Esophagus squamous epithelium (tissue), 4 donors: ENCODE measurements at regions not wholly inside any gene's neighbourhood (a gene's known extent, or its start where the extent isn't known, plus 50 kb on each side); places are given as distances from the start of the nearest gene placed in this dataset.
"Not testable (repeated sequence)": the region's sequence is repeated elsewhere in the genome, so short reads cannot be mapped to it uniquely, and the experiment has no call there.

Experiments used
- CTCF ChIP-seq, 6 experiments: fragments of 450-650 bp in 4 of 6; fragments of 200-600 bp in 2 of 6; sonication (generic) in 2 of 6; IDR thresholded peaks; one replicate each; pipeline ENCODE4 v1.5.1; 2016 to 2019; ENCODE audit warnings: antibody characterized with exemption in 6 of 6, mild to moderate bottlenecking in 4 of 6, moderate library complexity in 4 of 6
- POLR2A ChIP-seq, 4 donors: fragments of 450-650 bp; IDR thresholded peaks; one replicate each; pipeline ENCODE4 v1.6.1; 2017; ENCODE audit warnings: antibody characterized with exemption in 4 of 4, mild to moderate bottlenecking in 4 of 4, moderate library complexity in 3 of 4

- TF ChIP-seq CTCF, POLR2A (IDR thresholded peaks at IDR 0.05): not testable (repeated sequence)
These were observed 181.5 kb downstream of the WSCD1 start for GRCh38 chr17:6251640-6252039.
